NCI-H82 (cell line): ENCODE measurements at regions not wholly inside any gene's neighbourhood (a gene's known extent, or its start where the extent isn't known, plus 50 kb on each side); places are given as distances from the start of the nearest gene placed in this dataset.
A peak's percentile ranks its signal among the peaks of the same experiment; 100 is the strongest.

Experiments used
- DNase-seq: peaks from one replicate; lab custom pipeline; 2025; lab: John Stamatoyannopoulos, UW

- DNase-seq, result no peak
These were observed 125.9 kb upstream of the FSTL4 start for GRCh38 chr5:133738271-133738670.

GRCh38 chr5:133736512-133736911 lies 124.2 kb upstream of the FSTL4 start:
- DNase-seq, result no peak

GRCh38 chr5:133735346-133735745 lies 123.0 kb upstream of the FSTL4 start:
- no peak for DNase-seq

- no peak for DNase-seq
These were observed 122.6 kb upstream of the FSTL4 start for GRCh38 chr5:133734916-133735315.

- no peak for DNase-seq
These were observed 120.2 kb upstream of the FSTL4 start for GRCh38 chr5:133732536-133732935.

GRCh38 chr5:133731951-133732350 lies 119.6 kb upstream of the FSTL4 start:
- no peak for DNase-seq

GRCh38 chr5:133730866-133731265 lies 118.5 kb upstream of the FSTL4 start:
- DNase-seq, result no peak

GRCh38 chr5:133730346-133730745 lies 118.0 kb upstream of the FSTL4 start:
- DNase-seq, result no peak

GRCh38 chr5:133729800-133730199 lies 117.5 kb upstream of the FSTL4 start:
- DNase-seq, result no peak

- no peak for DNase-seq
These were observed 116.1 kb upstream of the FSTL4 start for GRCh38 chr5:133728475-133728874.

- no peak for DNase-seq
These were observed 115.3 kb upstream of the FSTL4 start for GRCh38 chr5:133727636-133728035.

GRCh38 chr5:133723651-133724366 lies 111.5 kb upstream of the FSTL4 start:
- DNase-seq, result no peak

- no peak for DNase-seq
These were observed 110.8 kb upstream of the FSTL4 start for GRCh38 chr5:133723126-133723525.

- DNase-seq, result no peak
These were observed 109.0 kb upstream of the FSTL4 start for GRCh38 chr5:133721365-133721764.

- no peak for DNase-seq
These were observed 106.1 kb upstream of the FSTL4 start for GRCh38 chr5:133718457-133718856.

GRCh38 chr5:133716532-133717183 lies 104.3 kb upstream of the FSTL4 start:
- no peak for DNase-seq

GRCh38 chr5:133715616-133716015 lies 103.3 kb upstream of the FSTL4 start:
- DNase-seq, result no peak

GRCh38 chr5:133715216-133715615 lies 102.9 kb upstream of the FSTL4 start:
- DNase-seq, result peak; percentile 2

- no peak for DNase-seq
These were observed 102.0 kb upstream of the FSTL4 start for GRCh38 chr5:133714161-133714915.

- no peak for DNase-seq
These were observed 101.4 kb upstream of the FSTL4 start for GRCh38 chr5:133713751-133714150.

GRCh38 chr5:133713209-133713608 lies 100.9 kb upstream of the FSTL4 start:
- DNase-seq, result no peak

- no peak for DNase-seq
These were observed 100.2 kb upstream of the FSTL4 start for GRCh38 chr5:133712562-133712961.

GRCh38 chr5:133709209-133709725 lies 96.9 kb upstream of the FSTL4 start:
- DNase-seq, result no peak
